ENCODE measurements at regions not wholly inside any gene's neighbourhood (a gene's known extent, or its start where the extent isn't known, plus 50 kb on each side); places are given as distances from the start of the nearest gene placed in this dataset.

- TF ChIP-seq CTCF (IDR thresholded peaks at IDR 0.05; ENCODE audit: low read depth, low read length, missing control alignments) = no peak
- H3K4me3 ChIP-seq (ENCODE audit: low read depth, low read length) = no peak overlapping the region
- no peak for DNase-seq (ENCODE audit: low read depth)
Measured at GRCh38 chr5:165940541-165940940, 2350.9 kb upstream of the WWC1 start.

GRCh38 chr5:165956854-165957253 lies 2334.6 kb upstream of the WWC1 start:
- no peak for TF ChIP-seq CTCF (IDR thresholded peaks at IDR 0.05; ENCODE audit: low read depth, low read length, missing control alignments)
- H3K4me3 ChIP-seq (ENCODE audit: low read depth, low read length) = no peak overlapping the region
- DNase-seq (ENCODE audit: low read depth) = no peak

- H3K4me3 ChIP-seq (ENCODE audit: low read depth, low read length) = no peak overlapping the region
- no peak for TF ChIP-seq CTCF (IDR thresholded peaks at IDR 0.05; ENCODE audit: low read depth, low read length, missing control alignments)
- no peak for DNase-seq (ENCODE audit: low read depth)
Measured at GRCh38 chr5:165981671-165982070, 2309.8 kb upstream of the WWC1 start.

GRCh38 chr5:165996201-165996875 lies 2295.1 kb upstream of the WWC1 start:
- no peak for DNase-seq (ENCODE audit: low read depth)
- TF ChIP-seq CTCF (IDR thresholded peaks at IDR 0.05; ENCODE audit: low read depth, low read length, missing control alignments) = no peak
- no peak overlapping the region for H3K4me3 ChIP-seq (ENCODE audit: low read depth, low read length)

- TF ChIP-seq CTCF (IDR thresholded peaks at IDR 0.05; ENCODE audit: low read depth, low read length, missing control alignments) = no peak
- H3K4me3 ChIP-seq (ENCODE audit: low read depth, low read length) = no peak overlapping the region
Measured at GRCh38 chr5:165999693-166000320, 2291.6 kb upstream of the WWC1 start.

GRCh38 chr5:166004006-166004405 lies 2287.4 kb upstream of the WWC1 start:
- no peak overlapping the region for H3K4me3 ChIP-seq (ENCODE audit: low read depth, low read length)
- DNase-seq (ENCODE audit: low read depth) = no peak
- TF ChIP-seq CTCF (IDR thresholded peaks at IDR 0.05; ENCODE audit: low read depth, low read length, missing control alignments) = no peak

More at GRCh38 chr5:165999693-166000320, 2291.6 kb upstream of the WWC1 start:
- DNase-seq (ENCODE audit: low read depth) = no peak

GRCh38 chr5:166013415-166013814 lies 2278.0 kb upstream of the WWC1 start:
- TF ChIP-seq CTCF (IDR thresholded peaks at IDR 0.05; ENCODE audit: low read depth, low read length, missing control alignments) = no peak
- DNase-seq (ENCODE audit: low read depth) = no peak
- no peak overlapping the region for H3K4me3 ChIP-seq (ENCODE audit: low read depth, low read length)

All from GM12864 (cell line).